Activated naive CD4-positive, alpha-beta T cell treated with Interleukin-2 at 50 U/mL for 16 hours (primary cell): ENCODE measurements at regions not wholly inside any gene's neighbourhood (a gene's known extent, or its start where the extent isn't known, plus 50 kb on each side); places are given as distances from the start of the nearest gene placed in this dataset.
"Not testable (repeated sequence)": the region's sequence is repeated elsewhere in the genome, so short reads cannot be mapped to it uniquely, and the experiment has no call there.

ENCODE experiments used
- DNase-seq: peaks from one replicate; pipeline ENCODE4 v3.0.0-alpha.2; 2020

DNA sequence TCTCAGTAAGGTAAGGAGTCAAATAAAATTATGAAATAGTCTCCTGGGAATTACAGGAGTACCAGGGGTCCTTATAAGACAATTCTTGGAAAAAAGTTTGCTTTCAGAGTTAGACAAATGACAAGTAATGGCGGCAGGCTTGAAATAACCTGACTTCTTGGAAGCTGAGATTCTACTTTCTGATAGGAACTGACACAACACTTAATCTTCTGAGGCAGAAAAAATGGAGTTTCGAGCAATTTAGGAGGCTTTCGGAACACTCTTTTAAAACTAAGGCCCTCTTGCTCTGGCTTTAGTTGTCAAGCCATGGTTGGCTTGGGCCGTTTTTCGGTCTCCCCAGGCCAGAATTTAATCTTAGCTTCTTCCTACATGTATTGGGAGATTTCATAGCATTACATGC, 260.0 kb downstream of the GATA3 start:
- DNase-seq = no peak

DNA sequence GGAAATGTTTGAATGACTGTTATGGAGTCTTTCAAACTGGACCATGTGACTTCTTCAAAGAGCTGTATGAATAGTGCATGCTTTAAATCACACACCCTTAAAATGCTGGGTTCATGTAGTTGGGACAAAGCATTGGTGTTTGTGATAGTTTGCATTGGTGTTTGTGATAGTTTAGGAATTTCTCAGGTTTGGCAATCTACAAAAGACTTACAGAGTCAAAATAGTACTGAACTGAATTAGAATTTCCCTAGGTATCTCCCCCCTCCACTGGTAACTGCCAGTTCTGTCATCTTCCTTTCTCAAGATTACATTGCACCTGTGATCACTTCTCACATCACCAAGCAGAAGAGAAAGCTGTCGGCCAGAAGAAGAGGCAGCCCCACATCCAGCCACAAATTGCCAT, 261.1 kb downstream of the GATA3 start:
- no peak for DNase-seq

DNA sequence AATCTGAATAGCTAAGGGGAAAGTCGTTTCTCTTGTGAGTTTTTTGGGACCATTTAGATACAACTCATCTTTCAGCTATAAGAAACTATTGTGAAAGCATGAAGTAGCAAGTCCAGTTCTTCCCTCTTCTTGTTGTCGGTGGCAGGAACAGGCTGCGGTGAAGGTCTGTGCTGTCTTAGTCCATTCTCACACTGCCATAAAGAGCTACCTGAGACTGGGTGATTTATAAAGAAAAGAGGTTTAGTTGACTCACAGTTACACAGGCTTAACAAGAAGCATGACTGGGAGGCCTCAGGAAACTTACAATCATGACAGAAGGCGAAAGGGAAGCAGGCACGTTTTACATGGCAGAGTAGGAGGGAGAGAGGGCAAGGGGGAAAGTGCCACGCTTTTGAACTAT, 261.8 kb downstream of the GATA3 start:
- no peak for DNase-seq

DNA sequence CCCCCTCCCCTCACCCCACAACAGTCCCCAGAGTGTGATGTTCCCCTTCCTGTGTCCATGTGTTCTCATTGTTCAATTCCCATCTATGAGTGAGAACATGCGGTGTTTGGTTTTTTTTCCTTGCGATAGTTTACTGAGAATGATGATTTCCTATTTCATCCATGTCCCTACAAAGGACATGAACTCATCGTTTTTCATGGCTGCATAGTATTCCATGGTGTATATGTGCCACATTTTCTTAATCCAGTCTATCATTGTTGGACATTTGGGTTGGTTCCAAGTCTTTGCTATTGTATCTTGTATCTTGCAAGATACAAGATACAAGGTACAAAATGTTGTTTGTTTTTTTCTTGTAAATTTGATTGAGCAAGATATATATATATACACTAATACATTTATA, 263.9 kb downstream of the GATA3 start:
- DNase-seq = not testable (repeated sequence)

DNA sequence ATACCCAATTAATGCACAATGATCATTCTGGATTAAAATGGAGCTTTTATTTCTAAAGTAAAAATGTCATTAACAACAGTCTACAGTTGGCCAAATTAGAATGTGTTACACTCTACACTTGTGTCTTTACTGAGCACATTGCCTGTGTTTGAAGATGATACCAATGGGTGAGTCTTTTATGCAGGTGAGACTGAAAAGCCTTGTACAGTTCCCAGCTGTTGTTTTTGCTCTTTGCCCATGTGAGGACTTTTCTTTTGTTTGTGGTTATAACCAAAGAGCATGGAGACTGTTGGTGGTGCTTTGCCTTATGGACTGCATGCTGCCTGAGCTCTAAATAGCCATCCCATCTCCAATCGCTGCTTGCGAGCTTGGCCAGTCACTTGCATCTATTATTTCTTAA, 264.5 kb downstream of the GATA3 start:
- no peak for DNase-seq

DNA sequence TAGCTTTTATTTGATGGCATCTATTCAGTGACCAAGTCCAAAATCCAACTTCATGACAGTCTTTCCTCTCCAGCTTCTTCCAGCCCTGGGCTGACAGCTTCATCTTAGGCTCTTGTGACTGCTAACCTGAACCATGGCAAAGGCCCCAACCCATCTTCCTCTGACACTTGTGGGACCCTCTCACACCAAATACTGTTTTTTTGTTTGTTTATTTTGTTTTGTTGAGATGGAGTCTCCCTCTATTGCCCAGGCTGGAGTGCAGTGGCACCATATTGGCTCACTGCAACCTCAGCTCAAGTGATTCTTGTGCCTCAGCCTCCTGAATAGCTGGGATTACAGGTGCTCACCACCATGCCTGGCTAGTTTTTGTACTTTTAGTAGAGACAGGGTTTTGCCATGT, 265.2 kb downstream of the GATA3 start:
- no peak for DNase-seq

DNA sequence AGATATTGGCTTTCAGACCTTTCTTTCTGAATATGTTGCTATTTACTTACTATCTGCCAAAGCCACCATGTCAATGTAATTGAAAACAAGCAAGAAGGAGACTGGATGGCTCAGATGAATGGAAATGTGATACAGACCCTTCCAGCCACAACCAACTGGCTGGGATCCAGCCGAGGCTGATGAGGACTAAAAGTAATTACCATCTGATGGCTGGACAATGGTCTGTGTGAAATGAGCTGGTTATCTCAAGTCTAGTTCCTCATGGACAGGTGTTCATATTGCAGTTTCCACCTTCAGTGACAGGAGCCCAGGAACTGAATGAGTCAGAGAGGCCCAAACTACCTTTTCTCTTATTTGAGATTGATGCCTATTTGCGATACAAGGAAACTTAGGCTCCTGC, 267.5 kb downstream of the GATA3 start:
- no peak for DNase-seq

DNA sequence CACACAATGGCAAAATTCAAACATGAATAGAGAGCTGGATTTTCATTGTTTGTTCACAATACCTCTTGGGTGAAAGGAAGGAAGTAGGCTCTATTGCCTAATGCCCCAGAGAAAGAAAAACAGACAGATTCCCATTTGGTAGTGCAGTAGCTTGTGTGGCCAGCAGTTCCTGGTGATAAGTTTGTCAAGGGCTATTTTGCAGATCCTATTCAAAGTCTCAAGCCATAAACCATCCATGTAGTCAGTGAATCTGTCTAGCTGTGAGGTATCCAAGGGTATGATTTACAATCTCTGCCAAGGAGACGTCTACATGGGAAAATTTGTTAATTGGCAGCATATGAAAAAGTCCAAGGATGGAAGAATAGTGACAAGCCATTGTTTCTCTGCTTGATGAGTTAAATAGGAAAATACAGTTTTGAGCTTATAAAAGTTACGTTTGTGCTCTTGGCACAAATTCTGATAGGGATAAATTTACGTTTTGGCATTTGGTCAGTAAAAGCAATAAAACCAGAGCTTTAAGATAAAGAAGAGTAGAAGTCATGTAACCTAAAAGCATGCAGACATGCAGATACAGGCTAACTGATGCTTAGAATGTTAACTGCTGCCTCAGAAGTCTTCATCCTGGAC, 269.1 kb downstream of the GATA3 start:
- no peak for DNase-seq

DNA sequence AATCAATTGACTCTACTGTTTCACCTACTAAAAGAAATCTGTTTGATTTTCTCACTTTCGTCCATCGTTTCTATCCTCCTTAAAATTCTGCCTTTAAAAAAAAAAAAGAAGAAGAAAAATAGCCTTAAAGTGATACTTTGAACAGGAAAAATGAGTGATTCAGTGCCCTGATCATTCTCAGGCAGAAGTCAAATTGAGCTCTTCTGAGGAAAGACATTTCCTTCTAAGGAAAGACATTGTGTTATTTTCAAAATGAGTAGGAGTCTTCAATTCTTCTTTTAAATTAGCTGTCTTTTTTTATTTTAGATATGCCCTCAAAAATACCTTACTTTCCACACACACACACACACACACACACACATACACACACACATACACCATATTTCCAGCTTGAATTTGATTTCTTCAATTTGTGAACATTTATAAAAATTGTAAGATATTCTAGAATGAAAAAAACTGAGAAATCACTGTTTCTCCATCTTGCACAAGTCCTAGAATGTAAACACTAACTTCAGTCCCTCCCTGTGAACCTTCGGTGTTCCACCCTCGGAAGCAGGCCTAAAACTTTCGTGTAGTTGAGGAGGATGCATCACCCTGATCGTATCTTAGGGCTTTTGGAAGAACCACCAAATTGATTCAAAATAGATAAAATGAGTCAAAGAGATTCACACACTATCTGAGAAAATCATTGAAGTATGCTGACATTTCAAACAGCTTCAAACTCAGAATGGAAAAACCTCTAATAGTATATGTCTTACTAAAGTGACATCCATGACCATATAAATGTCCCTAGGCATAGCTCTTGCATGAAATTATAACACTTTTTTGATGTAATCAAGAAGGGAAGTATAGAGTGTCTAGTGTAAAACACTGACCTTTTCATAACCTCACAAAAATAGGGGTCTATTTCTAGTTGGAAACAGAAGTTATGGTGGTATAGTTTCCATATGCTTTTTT, 270.8 kb downstream of the GATA3 start:
- DNase-seq = peak; percentile 19

DNA sequence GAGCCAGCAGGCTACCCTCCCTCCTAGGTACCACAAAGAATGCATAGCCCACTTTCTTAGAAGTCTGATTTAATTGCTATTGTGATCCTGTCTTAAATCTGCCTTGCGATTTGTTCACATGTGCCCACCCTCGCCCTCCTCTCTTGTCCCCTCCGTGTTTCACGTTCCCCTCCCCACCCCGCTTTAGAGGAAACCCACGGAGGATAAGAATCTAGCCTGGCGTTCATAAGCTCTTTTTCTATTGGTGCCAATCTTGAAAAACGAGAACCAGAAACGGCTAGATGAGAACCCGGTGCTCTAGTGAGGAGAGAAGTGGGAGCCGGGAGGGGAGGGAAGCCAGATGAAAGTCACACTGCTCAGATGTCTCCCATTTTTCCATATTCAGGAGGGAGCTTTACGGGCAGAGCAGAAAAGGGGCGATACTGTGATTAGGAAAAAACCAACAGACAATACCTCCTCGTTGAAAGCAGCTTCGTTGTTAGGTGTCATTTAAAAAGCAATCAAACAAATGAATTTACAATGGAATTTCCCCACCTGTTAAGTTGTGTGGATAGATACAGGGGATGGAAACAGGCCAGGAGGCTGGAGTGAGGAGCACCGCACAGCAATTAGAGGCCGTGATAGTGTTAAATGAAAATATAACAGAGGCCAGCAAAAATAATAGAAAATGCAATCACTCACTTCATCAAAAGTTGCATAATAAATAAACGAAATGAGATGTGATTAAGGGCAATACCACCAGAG, 272.1 kb downstream of the GATA3 start:
- no peak for DNase-seq

DNA sequence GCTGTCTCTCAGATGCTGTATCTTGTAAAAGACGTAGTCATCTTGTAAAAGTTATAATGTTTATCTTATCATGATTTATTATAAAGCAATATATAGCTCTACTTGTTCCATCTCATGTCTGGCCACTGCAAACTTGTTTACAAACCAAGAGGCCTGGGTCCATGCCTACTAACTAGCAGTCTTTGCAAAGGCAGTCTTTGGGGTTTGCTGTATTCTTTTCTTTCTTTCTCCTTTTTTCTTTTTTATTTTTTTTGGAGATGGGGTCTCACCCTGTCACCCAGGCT, 272.6 kb downstream of the GATA3 start:
- no peak for DNase-seq

DNA sequence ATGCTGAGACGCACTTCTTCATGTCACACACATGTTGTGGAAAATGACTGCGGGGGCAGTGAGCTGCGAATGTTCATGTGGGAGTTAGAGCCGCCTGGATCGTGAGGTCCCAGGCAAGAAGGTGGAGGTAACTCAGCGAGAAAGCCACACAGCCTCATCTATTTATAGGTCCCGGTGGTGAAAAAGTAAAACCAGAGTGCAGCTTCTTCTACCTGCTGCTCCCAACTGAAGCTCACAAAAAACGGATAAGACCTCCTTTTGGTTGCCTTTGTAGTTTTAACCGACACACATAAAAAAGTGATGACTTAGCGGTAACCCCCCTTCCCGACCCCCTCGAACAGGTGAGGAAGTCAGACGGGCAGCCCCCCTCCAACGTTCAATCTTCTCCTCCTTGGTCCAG, 276.9 kb downstream of the GATA3 start:
- peak; percentile 35 for DNase-seq

DNA sequence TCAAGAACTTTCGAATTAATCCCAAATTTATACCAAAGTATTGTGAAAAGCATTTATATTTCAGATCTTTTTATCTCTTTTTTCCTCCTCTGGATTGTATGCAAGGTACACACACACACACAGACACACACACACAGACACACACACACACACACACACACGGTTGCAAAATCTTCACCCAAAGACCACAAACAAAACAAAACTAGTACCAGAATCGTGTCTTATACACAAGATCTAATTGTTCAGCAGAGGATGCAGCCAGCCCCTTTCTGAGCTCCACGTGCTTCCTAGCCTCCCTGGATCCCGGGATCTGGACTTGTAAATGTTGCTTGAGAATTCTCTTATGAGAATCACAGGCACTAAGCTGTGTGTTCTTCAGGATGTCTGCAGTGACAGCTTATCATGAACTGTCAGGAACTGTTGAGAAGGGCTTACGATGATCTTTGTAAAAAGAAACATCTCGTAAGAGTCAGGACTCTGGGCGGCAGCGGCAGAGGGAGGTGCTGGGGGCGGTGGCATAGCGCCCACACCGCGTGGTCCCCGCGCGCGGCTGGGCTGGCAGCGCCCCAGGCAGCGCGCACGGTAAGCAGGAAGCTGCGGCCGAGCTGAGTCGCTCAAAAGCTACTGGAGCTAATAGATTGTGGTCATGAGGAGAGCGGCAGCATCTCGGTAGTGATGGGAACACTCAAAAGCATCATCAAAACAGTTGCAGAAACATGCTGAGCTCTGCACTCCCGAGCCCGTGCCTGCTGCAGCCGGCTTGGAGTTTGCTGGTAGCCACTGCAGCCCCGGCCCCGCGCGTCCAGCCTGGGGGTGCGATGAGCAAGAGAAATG, 277.6 kb downstream of the GATA3 start:
- DNase-seq = peak; percentile 86

DNA sequence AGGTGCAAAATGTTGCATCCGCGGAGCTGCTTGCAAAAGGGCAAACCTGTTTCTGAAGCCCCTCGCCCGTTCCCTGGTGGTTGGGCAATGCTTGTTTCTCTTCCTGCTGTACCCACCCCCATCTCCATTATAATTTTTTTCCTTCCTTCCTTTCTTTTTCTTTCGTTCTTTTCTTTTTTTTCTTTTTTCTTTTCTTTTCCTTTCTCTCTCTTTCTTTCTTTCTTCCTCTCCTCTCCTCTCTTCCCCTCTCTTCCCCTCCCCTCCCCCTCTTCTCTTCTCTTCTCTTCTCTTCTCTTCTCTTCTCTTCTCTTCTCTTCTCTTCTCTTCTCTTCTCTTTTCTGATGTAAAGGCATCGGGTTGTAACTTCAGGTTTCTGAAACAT, 278.2 kb downstream of the GATA3 start:
- DNase-seq = no peak

DNA sequence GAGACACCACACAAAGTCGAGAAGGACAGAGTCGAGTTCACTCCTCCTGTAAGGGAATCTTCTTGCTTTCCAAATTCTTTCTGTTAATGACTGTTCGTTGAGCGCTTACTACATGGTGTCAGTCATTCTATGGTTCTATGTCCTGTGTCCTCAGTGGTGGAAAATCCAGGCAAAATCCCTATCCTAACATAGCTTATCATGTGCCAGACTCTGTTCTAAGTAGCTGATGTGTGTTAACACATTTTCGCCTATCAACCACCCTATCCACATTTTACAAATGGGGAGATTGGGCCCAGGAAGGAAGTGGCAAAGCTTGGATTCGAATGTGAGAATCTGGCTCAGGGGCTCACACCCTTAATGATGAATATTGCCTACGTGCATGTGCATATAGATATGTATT, 280.1 kb downstream of the GATA3 start:
- DNase-seq = no peak

DNA sequence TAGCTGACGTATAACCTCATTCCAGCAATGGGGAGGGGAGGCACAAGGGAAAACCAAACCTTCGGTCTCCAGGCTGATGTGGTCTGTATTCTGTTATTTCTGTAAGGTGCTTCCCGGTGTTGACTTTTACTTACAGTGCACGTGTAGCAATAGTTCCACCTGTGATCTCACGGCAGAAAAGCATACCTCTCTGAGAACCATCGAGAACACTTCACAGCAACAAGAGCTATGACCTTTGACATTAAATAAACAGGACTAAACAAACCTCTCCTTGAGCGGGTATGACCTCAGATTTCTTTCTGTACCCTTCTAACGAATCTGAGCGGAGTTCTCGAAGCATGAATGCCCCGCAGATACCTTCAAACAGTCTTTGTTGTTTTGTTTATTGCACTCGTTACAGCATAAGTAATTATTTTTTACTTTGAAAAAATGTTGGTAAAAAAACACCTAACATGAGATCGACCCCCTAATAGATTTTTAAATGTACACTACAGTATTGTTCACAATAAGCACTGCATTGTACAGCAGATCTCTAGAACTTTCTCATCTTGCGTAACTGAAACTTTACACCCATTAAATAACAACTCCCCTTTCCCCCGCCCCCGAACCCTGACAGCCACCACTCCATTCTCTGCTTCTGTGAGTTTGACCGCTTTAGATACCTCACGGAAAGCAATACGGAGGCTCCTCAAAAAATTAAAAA, 282.3 kb downstream of the GATA3 start:
- no peak for DNase-seq

DNA sequence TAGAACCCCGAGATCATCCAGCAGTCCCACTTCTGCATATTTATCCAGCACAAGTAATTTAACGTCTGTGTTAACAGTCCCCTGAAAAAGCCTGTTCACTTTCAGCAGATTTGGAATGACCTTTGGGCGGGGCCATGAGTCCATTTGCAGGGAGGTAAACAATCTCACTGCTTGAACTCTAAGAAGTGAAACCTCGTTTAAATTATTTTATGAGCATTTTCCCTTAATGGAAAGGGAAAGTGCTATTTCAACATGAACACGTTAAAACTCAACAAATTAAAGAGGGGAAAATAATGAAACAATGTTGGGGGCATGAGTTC, 282.8 kb downstream of the GATA3 start:
- no peak for DNase-seq

DNA sequence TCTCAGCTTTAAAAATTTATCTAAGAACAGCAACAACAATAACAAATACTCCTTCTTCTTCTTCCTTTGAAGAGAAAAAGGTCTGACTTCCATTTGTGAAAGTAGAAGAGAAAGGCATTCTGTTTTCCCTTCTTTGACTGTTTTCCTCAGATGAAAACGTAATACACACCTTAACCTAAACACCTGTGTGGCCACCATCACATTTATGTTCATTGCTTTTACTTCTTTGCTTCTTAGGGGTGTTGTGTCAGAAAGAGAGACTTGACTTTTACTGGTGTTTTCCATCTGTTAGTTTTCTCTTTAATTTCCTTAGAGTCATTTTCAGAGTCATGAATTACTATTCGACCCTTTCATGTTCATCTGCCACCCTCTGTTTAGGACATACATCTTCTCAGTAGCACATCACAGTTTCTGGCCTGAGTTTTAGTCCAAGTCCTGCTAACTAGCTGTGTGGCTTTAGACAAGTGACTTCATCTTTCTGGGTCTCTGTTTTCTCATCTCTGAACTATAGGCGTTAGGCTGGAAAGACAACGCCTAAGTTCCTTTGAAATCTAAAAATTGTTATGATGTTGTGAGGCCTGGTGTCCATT, 283.8 kb downstream of the GATA3 start:
- DNase-seq = no peak

DNA sequence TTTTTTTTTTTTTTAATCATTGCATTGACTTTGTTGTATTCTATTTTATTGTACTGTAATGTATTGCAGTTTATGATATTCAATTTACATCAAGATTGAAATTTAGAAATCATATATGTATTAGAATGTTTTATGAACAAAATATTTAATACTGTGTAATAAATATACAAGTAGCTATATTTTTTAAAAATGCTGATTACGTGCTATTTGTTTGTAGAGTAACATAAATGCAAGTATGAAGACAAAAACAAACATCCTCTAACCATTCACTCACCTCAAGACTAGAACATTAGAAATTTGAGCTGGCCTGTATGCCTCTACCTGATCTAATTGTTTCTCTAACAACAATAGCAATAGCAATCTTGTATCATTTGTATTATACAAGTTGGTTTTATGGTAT, 290.3 kb downstream of the GATA3 start:
- DNase-seq = no peak

DNA sequence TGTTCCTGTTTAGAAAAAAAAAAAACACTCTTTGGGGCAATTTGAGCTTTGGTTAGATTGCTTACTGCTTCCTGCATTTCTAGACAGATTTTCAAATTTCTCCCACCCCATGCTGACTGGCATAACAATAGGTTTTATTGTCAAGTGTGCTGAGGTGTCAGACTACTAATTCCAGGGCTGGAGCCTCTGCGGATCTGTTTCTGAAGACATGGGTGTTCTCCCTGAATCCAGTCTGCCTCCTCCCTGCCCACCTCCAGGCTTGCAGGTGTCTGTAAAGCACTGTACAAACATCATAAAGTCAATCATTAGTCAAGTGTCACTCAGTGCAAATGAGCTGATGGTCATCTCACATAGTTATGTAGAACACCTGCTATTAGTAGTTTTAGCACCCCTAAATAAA, 292.4 kb downstream of the GATA3 start:
- no peak for DNase-seq

DNA sequence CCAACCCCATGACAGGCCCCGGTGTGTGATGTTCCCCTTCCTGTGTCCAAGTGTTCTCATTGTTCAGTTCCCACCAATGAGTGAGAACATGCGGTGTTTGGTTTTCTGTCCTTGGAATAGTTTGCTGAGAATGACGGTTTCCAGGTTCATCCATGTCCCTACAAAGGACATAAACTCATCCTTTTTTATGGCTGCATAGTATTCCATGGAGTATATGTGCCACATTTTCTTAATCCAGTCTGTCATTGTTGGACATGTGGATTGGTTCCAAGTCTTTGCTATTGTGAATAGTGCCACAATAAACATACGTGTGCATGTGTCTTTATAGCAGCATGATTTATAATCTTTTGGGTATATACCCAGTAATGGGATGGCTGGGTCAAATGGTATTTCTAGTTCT, 293.1 kb downstream of the GATA3 start:
- not testable (repeated sequence) for DNase-seq

DNA sequence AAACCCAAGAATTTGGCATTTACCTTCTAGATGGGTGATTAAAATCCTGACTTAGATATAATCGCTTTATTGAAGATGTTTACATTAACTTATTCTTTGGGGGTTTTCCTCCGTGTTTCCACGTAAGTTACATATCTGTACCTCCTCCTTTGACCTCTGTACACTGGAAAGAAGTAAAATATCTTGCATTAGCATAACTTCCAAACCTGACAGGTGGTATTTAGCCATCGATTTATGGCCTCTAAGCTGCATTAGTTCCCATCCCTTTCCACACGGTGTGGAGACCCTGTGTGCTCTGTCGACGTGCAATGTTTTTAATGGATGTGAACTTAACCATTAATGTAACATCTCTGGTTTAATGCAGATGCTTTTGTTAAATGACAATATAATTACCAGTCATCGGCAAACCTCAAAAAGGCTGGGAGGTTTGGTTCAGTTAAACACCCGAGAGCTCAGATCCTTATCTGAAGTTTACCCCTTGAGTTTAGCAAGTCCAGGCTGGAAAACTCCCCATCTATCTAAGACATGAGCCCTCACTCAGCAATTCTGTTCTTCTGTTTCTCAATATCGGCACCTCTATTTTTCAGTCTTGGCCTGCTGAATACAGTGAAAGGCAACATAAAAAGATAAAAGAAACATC, 295.2 kb downstream of the GATA3 start:
- DNase-seq = no peak
